Activated T-cell treated with anti-CD3 and anti-CD28 coated beads for 48 hours (primary cell): ENCODE measurements at regions not wholly inside any gene's neighbourhood (a gene's known extent, or its start where the extent isn't known, plus 50 kb on each side); places are given as distances from the start of the nearest gene placed in this dataset.
"Not testable (repeated sequence)": the region's sequence is repeated elsewhere in the genome, so short reads cannot be mapped to it uniquely, and the experiment has no call there.

Source experiments
- DNase-seq: peaks from one replicate; pipeline ENCODE4 v3.0.0-alpha.2; 2020; ENCODE audit warnings: low read depth

DNA sequence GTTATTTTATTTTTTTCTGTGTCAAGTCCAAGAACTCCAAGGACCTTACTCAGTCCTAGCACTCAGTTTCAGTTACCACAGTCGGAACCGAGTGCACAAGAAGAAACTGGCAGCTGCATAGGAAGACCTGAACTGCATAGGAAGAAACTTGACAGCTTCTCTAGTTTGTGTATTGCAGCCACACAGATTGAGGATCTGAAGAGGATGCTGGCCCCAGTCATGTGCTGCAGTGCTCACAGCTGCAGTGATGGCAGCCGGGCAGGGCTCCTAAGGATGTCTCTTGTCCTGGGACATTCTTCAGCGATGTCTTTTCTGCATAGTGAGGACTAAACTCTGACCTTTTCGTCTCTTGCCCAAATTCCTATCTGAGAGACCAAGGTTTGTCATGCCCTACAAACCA lies 261.2 kb downstream of the STIM2 start:
- DNase-seq, result no peak

DNA sequence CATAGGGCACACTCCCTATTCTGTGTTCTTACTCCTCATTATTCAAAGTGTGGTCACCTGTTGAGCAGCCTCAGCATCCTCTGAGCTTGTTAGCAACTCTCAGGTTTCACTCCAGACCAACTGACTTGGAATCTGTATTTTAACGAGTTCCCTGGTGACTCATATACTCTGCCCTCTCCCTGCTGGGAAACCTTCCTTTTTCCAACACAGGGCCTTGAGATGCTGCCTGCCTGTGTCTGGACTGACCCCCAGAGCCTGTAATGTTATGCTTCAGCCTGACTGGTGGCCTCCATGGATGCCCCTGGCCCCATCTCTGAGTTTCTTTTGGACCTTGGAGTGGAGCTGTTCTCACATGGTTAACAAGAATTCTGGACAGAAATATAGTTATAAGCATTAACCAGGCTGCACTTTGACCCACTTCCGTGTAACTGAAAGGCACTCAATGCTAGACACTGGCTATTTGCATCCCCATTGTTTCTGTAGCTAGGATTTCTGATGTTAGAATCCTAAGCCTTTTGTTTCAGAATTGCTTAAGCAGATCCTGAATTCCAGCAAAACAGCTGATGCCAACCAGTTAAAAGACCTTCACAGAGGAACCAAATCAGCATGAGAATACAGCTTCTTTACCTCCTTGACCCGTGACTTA lies 262.6 kb downstream of the STIM2 start:
- no peak for DNase-seq

DNA sequence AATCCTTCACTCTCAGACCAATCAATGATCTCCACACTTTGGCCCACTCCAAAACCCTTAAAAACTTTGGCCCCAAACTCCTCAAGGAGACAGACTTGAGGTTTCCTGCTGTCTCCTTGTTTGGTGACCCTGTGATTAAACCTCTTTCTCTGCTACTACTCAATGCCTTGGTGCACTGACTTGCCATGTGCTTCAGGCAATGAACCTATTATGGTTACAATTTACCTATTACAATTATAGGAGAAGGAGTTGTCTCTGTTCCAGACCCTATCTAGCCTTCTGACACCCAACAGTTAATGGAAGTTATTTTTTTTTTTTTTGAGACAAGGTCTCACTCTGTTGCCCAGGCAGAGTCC lies 263.1 kb downstream of the STIM2 start:
- no peak for DNase-seq

DNA sequence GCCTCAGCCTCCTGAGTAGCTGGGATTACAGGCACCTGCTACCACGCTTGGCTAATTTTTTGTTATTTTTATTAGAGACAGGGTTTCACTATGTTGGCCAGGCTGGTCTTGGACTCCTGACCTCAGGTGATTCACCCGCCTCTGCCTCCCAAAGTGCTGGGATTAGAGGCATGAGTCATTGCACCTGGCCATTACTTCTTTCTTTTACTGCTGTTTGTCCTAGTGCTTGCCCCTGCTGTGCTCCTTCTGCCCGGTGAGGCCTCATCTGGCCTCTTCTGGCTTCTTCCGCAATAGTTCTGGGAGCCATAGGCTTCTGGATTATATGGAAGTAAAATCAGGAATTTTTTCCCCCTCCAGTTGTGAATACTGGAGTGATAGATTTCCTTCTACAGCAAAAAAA lies 266.3 kb downstream of the STIM2 start:
- DNase-seq, result not testable (repeated sequence)

DNA sequence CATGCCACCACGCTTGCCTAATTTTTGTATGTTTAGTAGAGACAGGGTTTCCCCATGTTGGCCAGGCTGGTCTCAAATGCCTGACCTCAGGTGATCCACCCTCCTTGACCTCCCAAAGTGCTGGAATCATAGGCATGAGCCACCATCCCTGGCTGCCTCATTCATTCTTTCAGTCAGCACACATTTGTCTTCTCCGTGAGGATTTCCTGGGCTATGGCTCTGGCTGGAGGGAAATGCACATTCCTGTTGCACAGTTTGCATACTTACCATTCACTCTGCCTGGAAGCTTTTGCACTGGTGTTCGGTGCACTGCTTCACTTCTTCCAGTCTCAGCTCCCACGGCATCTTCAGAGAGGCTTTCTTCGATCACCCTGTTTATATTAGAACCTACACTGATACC lies 267.8 kb downstream of the STIM2 start:
- DNase-seq, result no peak

DNA sequence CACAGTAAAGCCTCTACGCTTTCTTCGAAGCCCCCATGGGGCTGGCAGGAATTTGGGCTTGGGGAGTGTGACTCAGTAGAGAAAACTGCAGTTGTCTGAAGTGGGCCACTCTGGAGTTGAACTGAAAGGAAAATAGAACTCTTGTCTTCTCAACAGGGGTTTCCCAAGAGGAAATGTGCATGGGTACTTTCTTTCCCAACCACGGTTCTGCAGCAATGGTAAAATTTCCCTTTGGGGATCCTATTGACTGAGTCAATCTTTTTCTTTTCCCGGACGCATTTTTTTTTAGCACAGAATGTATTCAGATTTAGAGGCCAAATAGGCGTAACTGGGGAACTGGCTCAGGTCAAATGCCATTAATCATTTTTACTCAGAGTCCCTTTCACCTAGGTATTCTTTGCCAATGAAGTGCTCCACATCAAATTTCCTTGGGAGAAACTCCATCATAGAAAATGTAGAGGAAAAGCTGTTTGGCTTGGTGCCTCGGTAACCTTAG lies 269.3 kb downstream of the STIM2 start:
- no peak for DNase-seq

DNA sequence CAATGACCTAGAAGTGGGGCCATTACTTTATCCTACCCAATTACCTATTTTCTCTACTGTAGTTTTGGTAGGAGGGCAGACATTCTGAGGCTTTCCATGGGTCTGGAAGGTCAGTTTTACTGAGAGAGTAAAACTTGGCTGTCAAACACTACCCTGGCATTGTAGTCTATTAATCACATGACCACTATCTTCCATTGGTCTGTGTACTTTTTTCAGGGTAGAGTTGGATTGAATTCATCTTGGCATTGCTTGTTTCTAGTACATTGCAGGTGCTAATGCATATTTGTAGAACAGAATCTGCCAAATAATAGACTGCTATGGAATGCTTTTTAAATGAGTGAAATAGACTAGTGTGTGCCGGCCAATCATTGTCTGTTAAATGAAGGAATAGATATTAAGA lies 271.9 kb downstream of the STIM2 start:
- DNase-seq, result no peak

DNA sequence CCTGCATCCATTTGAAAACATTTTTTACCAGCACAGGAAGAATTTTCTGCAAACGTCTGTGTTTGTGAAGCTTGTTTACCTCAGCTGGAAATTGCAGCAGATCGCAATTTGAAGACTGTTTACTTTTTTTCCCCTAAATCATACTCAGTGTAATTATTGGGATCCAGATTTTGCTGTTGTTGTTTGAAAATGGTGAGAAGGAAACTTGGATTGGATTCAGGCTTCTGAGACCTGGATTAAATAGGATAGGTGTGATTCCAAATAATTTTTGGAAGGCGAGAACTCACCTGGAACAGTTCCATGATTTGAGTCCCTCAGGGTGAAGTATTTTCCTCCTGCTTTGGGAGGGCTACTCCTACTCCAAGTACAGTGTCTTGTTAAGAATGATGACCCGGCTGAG lies 279.8 kb downstream of the STIM2 start:
- DNase-seq, result no peak

DNA sequence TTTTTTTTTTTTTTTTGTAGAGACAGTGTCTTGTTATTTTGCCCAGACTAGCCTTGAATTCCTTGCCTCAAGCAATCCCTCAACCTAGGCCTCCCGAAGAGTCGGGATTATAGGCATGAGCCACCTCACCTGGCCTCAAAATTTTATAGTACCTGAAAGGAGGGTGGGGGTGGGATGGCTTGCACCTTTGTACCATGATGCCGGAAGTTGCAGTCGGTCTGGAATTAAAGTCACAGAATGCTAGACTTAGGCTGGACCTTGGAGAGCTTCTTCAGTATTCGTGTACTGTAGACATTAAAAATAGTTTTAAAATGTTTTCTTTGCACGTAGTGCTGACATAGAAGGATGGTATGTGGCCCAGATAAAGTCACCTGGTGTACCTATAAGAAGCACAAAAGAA lies 280.9 kb downstream of the STIM2 start:
- DNase-seq, result no peak

DNA sequence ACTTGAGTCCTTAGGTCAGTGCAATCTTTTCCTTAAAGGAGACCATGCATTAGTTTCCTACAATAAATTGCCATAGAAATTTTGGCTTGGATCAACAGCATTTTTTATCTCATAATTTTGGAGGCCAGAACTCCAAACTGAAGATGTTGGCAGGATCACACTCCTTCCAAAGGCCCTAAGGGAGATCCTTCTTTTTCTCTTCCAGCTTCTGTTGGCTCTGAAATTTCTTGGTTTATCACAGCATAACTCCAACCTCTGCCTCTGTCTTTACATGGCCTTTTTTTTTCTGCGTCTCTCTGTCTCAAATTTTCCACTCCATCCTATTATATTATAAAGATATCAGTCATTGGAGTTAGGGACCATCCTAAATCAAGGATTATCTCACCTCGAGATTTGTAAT lies 282.2 kb downstream of the STIM2 start:
- no peak for DNase-seq

DNA sequence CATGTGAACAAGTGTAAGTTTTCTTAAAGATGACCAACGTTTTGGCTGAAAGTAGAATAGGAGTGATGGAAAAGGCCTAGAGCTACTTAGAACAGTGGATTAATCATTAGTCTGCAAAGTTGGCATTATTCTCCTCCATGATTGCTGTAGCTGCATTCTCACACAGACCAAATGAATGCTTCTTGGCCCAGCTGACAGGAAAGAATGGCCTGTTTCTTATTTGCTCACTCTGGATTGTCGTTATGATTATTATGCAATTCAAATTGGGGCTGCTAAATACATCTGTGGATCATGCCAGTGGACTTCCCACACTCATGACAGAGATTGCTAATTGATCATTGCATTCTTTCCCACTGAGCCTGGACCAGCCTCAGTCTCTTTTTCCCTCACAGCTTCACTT lies 285.0 kb downstream of the STIM2 start:
- no peak for DNase-seq

DNA sequence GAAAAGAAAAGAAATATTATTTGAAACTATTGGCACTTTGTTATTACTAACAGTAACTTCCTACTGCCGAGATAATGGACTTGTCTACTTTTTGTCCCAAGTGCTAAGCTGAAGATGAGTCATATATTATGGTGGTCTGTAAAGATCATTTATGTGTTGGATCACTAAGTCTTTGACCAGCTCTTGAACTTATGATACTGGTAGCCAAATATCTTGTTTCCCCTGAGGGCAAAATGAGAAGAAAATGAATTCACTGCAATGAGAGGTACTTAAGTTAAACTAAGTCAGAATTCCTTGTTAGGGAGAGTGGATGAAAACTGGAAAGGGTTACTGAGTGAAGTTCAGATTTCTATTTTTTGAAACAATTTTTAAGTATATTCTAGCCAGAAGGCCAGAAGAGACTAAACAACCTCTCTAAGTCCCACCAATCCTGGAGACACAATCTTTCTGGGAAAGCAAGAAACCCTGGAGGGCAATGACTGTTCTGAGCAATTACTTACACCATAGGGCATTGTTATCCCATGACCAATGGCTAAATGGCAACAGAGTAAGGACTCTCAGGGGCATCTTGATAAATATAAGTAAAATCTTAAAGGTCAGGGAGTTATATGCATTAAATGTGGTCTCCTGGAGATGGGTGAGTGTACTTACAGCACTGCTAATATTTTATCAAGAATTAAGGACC lies 287.7 kb downstream of the STIM2 start:
- no peak for DNase-seq

DNA sequence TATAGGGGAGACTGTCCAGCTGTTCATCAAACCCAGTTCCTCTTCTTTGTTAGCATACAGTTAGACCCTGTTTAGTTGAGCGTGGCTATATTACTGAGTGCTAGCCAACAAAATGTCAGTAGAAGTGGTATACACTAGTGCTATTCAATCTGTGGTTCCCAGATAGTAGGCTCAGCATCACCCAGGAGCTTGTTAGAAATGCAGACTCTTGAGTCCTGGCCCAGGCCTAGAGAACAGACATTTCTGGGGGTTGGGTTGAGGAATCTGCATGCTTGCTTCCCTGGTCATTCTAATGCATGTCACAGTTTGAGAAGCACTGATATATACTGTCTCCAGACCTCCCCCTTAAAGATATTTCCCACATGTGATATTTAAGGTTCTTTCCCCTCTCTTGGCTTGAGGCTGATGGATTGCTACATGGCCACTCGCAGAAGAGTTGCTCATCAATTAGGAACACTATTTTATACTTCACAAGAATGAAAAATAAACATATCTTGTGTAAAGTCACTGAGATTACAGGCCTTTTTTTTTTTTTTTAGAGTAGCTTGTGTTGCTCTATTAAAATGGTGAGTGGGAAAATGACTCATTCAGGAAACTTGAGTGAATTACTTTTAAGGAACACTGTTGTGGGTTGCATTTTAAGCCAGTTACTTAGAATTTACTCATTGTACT lies 289.0 kb downstream of the STIM2 start:
- DNase-seq, result no peak

DNA sequence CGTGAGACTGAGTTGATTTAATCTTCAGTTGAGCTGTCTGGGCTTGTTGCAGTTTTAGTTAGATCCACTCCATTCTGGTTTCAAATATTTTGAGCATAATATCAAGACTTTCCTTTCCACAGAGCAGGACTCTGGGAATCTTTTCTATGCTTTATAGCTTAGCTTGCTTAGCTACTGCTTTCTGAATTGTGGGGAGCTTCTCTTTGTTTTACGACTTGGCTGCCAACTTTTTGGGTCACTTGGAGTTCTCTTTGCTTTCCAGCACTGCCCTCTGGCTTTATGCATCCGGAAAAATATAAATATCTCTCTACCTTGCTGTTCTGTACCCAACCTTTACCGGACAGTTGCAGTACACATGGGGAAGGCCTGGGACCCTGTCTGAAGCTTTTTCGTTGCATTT lies 292.1 kb downstream of the STIM2 start:
- no peak for DNase-seq

DNA sequence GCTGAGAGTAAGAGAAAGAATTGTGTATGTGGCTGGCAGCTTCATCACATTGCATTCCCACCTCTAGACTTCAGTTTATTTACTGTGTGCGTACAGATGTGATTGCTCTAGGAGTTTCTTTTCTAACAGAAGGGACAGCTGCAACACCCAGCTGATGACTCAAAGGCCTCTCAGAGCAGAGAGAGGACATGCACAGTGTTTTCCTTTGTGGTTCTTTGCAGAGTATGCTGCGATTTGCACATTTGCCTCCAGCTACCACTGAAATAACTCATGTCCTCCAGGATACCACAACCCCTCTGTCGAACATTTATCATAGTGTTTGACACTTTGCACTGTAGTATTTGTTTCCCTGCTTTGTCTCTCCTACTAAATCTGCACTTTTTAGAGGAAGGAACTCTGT lies 294.1 kb downstream of the STIM2 start:
- DNase-seq, result no peak

DNA sequence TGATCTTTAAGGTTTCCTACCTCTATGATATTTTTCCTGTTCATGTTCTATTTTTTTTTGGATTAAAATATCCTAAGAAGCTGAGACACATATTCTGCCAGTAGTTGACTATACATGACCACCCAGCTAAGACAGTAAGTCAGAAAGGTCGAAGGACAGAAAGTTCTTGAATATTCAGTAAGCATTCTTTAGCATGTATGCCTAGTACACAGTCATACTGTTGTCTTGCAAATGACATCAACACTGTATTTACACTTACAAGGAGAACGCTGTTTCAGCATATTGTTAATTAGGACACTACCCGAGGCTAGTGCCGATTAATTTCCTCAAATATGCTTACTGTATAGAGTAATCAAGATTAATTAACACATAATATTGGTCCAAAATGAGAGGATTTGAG lies 300.6 kb downstream of the STIM2 start:
- DNase-seq, result no peak

DNA sequence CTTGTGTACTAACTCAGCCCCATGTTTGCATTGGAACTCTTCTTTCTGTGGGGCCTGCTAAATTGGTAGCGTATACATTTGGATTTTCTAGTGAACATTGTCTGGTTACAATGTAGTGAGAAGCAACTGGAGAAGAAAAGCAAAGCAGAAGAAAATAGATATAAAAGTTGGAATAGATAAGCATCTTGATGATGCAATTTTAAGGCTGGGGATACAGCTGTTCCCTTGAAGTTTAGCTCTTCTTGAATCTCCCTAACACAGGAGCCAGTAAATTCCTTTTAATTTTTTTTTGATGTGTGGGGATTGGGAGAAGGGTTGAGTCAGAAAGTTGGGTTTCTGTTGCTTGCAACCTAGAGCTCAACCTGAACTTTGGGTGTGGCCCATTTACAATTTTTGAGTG lies 308.1 kb downstream of the STIM2 start:
- DNase-seq, result no peak

DNA sequence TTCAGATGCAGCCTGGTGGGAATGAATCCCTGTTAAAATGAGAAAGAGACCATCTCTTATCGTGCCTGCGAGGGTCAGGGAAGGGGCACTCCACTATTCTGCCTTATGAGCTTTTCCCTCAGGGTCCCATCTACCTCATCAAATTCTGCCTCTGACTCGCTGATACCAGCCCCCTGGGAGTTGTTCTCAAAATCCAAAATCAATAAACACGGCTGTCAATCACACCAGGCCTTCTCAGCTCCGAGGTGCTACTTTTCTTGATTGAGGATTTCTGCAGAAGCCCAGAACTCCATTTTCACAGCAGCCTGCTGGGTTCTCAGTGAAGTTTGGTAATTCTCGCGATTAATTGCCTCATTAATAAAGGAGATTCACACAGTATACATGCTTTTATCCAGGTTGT lies 312.6 kb downstream of the STIM2 start:
- DNase-seq, result no peak

DNA sequence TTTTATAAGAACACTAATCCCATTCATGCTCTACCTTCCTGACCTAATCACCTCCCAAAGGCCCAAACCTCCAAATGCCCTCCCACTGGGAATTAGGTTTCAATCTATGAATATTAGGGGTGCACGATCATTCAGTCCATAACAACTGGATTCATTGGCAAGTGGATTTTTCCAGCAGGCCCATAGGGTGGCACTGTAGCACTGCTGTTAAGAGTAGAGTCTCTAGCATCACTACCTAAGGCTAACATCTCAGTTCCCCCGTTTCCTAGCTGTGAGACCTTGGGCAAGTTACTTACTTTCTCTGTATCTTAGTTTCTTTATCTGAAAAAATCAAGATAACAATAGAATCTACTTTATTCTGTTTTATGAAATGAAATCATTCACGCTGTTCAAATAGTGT lies 315.8 kb downstream of the STIM2 start:
- DNase-seq, result no peak

DNA sequence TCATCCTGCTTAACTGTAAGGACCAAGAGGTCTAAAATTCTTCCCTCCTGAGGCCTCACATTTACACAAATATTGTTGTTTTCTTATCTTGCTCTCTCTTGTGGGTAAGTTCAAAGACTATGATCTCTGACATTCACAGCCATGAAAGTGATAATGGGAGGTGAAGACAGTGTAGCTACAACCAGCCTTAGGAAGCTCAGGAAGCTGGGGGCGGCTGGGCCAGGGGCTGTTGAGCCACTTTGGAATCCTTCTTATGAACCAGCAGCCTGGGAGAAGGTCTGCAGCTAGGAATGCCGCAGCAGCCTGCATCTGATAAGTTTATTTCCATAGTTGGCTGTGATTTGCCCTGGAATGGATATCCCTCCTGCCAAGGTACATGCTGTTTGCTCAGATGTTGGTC lies 316.2 kb downstream of the STIM2 start:
- no peak for DNase-seq

DNA sequence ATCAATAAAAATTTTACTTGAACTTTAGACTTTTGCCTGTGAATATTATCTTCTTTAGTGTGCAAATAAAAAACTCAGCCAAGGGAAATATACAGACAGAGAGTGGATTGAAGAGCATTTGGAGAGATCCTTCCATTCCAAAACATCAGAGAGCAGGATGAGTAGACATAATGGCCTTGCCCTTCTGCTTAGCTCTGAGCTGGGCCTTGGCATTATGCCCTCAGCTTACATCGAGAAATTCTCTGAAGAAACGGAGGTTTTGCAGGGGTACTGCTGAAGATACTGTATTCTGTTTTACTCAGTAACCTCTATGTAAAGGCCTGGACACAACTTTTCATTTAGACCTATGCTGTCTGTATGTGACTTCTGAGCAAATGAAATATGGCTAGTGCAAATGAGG lies 317.4 kb downstream of the STIM2 start:
- no peak for DNase-seq

DNA sequence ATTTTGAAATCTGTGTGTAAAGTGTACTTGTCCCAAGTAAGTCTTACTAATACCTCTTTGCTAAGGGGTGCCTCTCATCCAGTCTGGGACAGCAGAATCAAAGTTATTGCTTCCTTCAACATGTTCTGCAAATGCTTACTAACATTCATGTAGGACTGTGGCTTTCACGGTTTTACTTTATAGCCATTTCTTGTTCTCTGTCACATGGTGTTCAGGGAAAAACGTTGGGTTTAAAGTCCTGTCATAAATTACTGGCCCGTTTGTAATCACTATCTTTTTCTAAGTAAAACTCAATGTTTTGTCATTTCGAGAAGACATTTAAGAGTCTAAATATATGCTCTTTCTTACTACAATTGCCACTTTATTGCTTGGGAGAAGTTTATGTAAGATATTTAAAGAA lies 321.1 kb downstream of the STIM2 start:
- DNase-seq, result no peak

DNA sequence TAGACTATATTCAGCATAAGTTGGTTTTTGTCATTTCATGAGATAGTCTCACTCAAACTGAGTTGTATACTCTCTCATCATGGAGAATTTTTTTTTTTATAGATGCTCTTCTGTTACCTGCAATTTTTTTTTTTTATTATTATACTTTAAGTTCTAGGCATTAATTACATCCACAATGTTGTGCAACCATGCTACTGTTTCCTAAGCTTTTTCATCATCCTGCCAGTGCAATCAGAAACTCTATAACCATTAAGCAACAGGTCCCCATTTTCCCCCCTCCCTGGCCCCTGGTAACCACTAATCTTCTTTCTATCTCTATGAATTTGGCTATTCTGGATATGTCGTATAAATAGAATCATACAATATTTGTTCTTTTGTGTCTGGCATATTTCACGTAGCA lies 321.6 kb downstream of the STIM2 start:
- no peak for DNase-seq
